Colonic mucosa (tissue), 4 donors: ENCODE measurements at regions not wholly inside any gene's neighbourhood (a gene's known extent, or its start where the extent isn't known, plus 50 kb on each side); places are given as distances from the start of the nearest gene placed in this dataset.
"Not testable (repeated sequence)": the region's sequence is repeated elsewhere in the genome, so short reads cannot be mapped to it uniquely, and the experiment has no call there.

Experiments used
- DNase-seq: peaks from one replicate; pipeline ENCODE4 v3.0.0-alpha.2; 2020
- H3K27ac ChIP-seq: fragments of 200-600 bp; one replicate; pipeline ENCODE4 v1.8.0; 2021
- H3K27me3 ChIP-seq: fragments of 200-600 bp; one replicate; pipeline ENCODE4 v1.8.0; 2021
- H3K36me3 ChIP-seq: fragments of 200-600 bp; one replicate; pipeline ENCODE4 v1.8.0; 2021
- H3K4me1 ChIP-seq: fragments of 200-600 bp; one replicate; pipeline ENCODE4 v1.8.0; 2021; ENCODE audit warnings: mild to moderate bottlenecking
- H3K4me3 ChIP-seq: fragments of 200-600 bp; one replicate; pipeline ENCODE4 v1.8.0; 2021
- H3K9ac ChIP-seq, 2 donors: one replicate each; pipeline ENCODE4 v1.7.0; 2013; ENCODE audit warnings: control low read depth in 2 of 2, low read depth in 2 of 2, low read length in 2 of 2
- H3K9me3 ChIP-seq: fragments of 200-600 bp; one replicate; pipeline ENCODE4 v1.8.0; 2021
- intact Hi-C: fragments of 100-400 bp; cut with DNase I; formaldehyde crosslinking; loops from one replicate; pipeline ENCODE4 v1.14.1; 2022
- TF ChIP-seq, protein P1 (sequence below): fragments of 200-600 bp; IDR thresholded peaks from one replicate; pipeline ENCODE4 v1.8.0; 2022; ENCODE audit warnings: antibody characterized with exemption, mild to moderate bottlenecking
- donor health status: healthy.
- donor health status: DM: no; HTN: no; CAD: no.
- donor health status: DM: no; HTN: no; CAD: no.

DNA sequence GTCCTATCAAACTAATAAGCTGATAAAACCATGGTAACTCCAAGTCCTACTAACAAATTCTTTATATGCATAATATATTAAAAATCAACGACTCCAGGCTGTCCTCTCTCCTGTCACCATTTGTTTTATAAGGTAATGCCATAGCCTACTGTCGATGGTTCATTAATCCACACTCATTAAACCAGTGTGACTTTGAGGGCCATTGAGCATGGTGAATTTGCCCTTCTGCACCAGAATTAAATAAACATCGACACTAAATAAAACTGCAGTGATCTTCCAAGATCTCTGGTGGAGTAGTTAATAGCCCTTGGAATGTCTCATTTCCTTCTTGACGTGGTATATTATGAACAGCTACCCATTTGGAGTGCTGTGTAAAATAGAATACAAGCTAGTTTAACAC is 358.5 kb downstream of the CBLN4 start:
- intact Hi-C loops = no loop called here
- DNase-seq = no peak
- no peak overlapping the region for H3K4me3 ChIP-seq
- no peaks in the 10 kb centered on the region for H3K4me1 ChIP-seq
- no peaks in the 10 kb centered on the region for H3K27me3 ChIP-seq
- TF ChIP-seq, protein P1, sequence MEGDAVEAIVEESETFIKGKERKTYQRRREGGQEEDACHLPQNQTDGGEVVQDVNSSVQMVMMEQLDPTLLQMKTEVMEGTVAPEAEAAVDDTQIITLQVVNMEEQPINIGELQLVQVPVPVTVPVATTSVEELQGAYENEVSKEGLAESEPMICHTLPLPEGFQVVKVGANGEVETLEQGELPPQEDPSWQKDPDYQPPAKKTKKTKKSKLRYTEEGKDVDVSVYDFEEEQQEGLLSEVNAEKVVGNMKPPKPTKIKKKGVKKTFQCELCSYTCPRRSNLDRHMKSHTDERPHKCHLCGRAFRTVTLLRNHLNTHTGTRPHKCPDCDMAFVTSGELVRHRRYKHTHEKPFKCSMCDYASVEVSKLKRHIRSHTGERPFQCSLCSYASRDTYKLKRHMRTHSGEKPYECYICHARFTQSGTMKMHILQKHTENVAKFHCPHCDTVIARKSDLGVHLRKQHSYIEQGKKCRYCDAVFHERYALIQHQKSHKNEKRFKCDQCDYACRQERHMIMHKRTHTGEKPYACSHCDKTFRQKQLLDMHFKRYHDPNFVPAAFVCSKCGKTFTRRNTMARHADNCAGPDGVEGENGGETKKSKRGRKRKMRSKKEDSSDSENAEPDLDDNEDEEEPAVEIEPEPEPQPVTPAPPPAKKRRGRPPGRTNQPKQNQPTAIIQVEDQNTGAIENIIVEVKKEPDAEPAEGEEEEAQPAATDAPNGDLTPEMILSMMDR = no peak
- H3K9ac ChIP-seq = no peak overlapping the region
- no peaks in the 10 kb centered on the region for H3K9me3 ChIP-seq
- no peaks in the 10 kb centered on the region for H3K36me3 ChIP-seq
- H3K27ac ChIP-seq = no peak overlapping the region

DNA sequence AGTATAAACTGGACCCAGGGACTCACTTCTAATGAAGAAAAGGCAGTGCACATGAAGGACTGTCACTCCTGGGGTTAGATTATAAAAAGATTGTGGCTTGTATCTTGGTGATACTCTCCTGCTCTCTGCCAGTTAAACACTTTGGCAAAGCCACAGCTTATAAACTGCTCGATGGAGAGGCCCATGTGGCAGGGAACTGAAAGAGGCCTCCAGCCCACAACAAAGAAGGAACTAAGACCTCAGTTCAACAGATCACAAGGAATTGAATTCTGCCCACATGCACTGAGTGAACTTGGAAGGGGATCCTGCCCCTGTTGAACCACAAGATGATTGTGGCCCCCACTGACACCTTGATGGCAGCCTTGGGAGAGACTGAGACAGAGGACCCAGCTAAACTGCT is 363.8 kb downstream of the CBLN4 start:
- no peaks in the 10 kb centered on the region for H3K9me3 ChIP-seq
- intact Hi-C loops = no loop called here
- no peak for DNase-seq
- no peaks in the 10 kb centered on the region for H3K36me3 ChIP-seq
- no peak overlapping the region for H3K9ac ChIP-seq
- H3K27me3 ChIP-seq = no peaks in the 10 kb centered on the region
- no peaks in the 10 kb centered on the region for H3K4me1 ChIP-seq
- no peak overlapping the region for H3K4me3 ChIP-seq
- no peak overlapping the region for H3K27ac ChIP-seq
- TF ChIP-seq, protein P1 = no peak

DNA sequence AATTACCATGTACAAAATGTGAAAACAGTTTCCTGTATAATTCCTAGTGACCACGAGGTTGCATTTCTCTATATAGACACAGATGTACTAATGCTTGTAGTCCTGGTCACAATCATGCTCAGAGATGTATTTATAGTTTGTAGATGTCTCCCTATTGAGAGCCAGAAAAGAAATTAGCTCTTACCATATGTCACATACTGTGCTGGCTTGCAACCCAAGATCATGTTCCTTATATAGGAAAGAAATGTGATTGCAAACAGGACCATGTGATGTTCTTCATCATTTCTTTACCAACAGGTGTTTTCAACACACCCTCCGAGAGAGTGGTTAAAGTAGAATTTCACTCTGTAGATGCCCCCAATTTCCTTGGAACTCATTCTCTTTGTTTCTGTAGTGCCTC is 369.4 kb downstream of the CBLN4 start:
- Histone ChIP-seq H3K27ac (no peak overlapping the region), H3K27me3 (no peaks in the 10 kb centered on the region), H3K9me3 (no peaks in the 10 kb centered on the region), H3K9ac (no peak overlapping the region), H3K36me3 (no peaks in the 10 kb centered on the region), H3K4me3 (no peak overlapping the region), H3K4me1 (no peaks in the 10 kb centered on the region)
- no peak for DNase-seq
- TF ChIP-seq, protein P1 = no peak
- intact Hi-C loops = no loop called here

DNA sequence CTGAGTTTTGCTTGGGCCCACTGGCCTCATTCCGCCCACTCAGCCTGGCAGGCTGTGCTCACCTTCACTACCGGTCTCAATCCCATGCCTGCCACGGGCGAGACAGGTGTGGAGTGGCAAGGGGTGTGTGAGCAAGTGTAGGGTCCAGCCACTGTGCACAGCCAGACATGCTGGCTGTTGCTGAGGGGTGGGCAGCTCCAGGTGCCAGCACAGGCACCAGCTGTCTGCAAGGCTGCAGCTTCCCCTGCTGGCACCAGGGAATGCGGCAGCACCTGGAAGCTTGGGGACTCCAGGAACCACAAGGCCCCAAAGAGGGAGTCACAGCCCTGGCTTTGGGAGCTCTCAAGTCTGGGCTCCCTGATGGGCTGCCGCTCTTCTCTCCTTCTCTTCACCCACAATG is 372.7 kb downstream of the CBLN4 start:
- no peaks in the 10 kb centered on the region for H3K9me3 ChIP-seq
- intact Hi-C loops = no loop called here
- no peaks in the 10 kb centered on the region for H3K27me3 ChIP-seq
- DNase-seq = no peak
- TF ChIP-seq, protein P1 = no peak
- H3K36me3 ChIP-seq = no peaks in the 10 kb centered on the region
- H3K27ac ChIP-seq = no peak overlapping the region
- H3K4me3 ChIP-seq = no peak overlapping the region
- no peaks in the 10 kb centered on the region for H3K4me1 ChIP-seq
- no peak overlapping the region for H3K9ac ChIP-seq

DNA sequence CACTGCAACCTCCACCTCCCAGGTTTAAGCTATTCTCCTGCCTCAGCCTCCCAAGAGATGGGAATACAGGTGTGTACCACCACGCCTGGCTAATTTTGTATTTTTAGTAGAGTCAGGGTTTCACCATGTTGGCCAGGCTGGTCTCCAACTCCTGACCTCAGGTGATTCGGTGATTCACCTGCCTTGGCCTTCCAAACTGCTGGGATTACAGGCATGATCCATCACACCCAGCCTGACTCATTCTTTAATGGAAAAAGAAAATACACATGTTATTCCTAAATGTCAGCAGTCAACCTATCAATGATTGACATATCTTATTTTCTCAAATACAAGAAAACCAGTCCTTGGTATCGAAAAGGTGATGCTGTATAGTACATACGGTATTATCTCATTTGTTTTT is 376.2 kb downstream of the CBLN4 start:
- intact Hi-C loops = not testable (repeated sequence)

DNA sequence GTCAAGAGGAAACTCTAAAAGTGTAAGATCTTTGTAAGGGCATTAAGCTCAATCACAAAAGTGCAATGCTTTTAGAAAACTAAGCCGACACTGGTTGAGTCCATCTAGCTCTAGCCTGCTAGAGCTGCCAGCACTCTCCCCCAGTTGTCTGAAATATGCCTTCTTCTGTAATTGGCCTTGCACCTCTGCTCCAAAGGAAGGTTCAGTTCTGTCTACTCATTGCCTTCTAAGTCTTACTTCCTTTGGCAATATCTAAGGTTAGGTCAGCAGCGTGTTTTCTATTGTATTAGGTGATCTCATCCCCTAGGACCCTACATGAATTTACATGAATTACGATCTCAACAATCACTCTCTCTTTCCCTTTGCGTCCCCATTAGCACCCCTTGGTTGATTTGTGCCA is 378.6 kb downstream of the CBLN4 start:
- H3K9ac ChIP-seq = no peak overlapping the region
- H3K27ac ChIP-seq = no peak overlapping the region
- TF ChIP-seq, protein P1 = no peak
- intact Hi-C loops = no loop called here
- H3K36me3 ChIP-seq = no peaks in the 10 kb centered on the region
- H3K4me3 ChIP-seq = no peak overlapping the region
- no peaks in the 10 kb centered on the region for H3K4me1 ChIP-seq
- H3K9me3 ChIP-seq = no peaks in the 10 kb centered on the region
- no peaks in the 10 kb centered on the region for H3K27me3 ChIP-seq
- DNase-seq = no peak

More for the DNA sequence above, 376.2 kb downstream of the CBLN4 start:
- not testable (repeated sequence) for H3K27me3 ChIP-seq, H3K9ac ChIP-seq, H3K36me3 ChIP-seq, DNase-seq, H3K4me1 ChIP-seq, H3K27ac ChIP-seq, H3K4me3 ChIP-seq, H3K9me3 ChIP-seq
